Chondrocyte (in vitro differentiated cells): ENCODE measurements at regions not wholly inside any gene's neighbourhood (a gene's known extent, or its start where the extent isn't known, plus 50 kb on each side); places are given as distances from the start of the nearest gene placed in this dataset.

Experiments
- DNase-seq: peaks from one replicate; pipeline ENCODE4 v3.0.0; 2021; ENCODE audit warnings: mixed read lengths, low spot score
- H3K27ac Mint-ChIP-seq: one replicate; pipeline ENCODE4 v1.8.0; 2021; ENCODE audit warnings: mild to moderate bottlenecking, moderate library complexity, mixed read lengths; ENCODE audit not compliant: unreplicated experiment
- H3K27me3 Mint-ChIP-seq: 2 replicates; pipeline ENCODE4 v1.8.0; 2021; ENCODE audit warnings: low read depth, mixed read lengths
- H3K36me3 Mint-ChIP-seq: 2 replicates; pipeline ENCODE4 v1.8.0; 2021; ENCODE audit warnings: low read depth, mixed read lengths
- H3K4me1 Mint-ChIP-seq: 2 replicates; pipeline ENCODE4 v1.8.0; 2021; ENCODE audit warnings: low read depth, mild to moderate bottlenecking, mixed read lengths
- H3K4me3 Mint-ChIP-seq: one replicate; pipeline ENCODE4 v1.8.0; 2021; ENCODE audit warnings: mild to moderate bottlenecking, moderate library complexity, mixed read lengths; ENCODE audit not compliant: unreplicated experiment
- H3K9me3 Mint-ChIP-seq: 2 replicates; pipeline ENCODE4 v1.8.0; 2021; ENCODE audit warnings: low read depth, mixed read lengths
- CTCF ChIP-seq: fragments of 200-600 bp; sonication (generic); IDR thresholded peaks from 2 replicates; pipeline ENCODE4 v1.5.0; 2021; ENCODE audit warnings: antibody characterized with exemption, mild to moderate bottlenecking, moderate library complexity

- H3K36me3 Mint-ChIP-seq = no peaks in the 10 kb centered on the region
- H3K27ac Mint-ChIP-seq = no peak overlapping the region
- no peaks in the 10 kb centered on the region for H3K27me3 Mint-ChIP-seq
- no peak for DNase-seq
- H3K9me3 Mint-ChIP-seq = no peaks in the 10 kb centered on the region
- TF ChIP-seq CTCF = no peak
- H3K4me1 Mint-ChIP-seq = peaks cover 17% of the 10 kb centered on the region
- H3K4me3 Mint-ChIP-seq = no peak overlapping the region
These were observed 86.7 kb upstream of the C1QTNF7 start for GRCh38 chr4:15340902-15341732.

GRCh38 chr4:15341733-15342300 is 86.0 kb upstream of the C1QTNF7 start:
- H3K4me1 Mint-ChIP-seq = peaks cover 10% of the 10 kb centered on the region
- no peaks in the 10 kb centered on the region for H3K27me3 Mint-ChIP-seq
- no peak for DNase-seq
- no peaks in the 10 kb centered on the region for H3K36me3 Mint-ChIP-seq
- no peak for TF ChIP-seq CTCF
- H3K27ac Mint-ChIP-seq = no peak overlapping the region
- no peak overlapping the region for H3K4me3 Mint-ChIP-seq
- no peaks in the 10 kb centered on the region for H3K9me3 Mint-ChIP-seq

GRCh38 chr4:15343000-15343399 is 84.8 kb upstream of the C1QTNF7 start:
- TF ChIP-seq CTCF = no peak
- no peak for DNase-seq
- Mint-ChIP-seq H3K9me3 (no peaks in the 10 kb centered on the region), H3K27ac (no peak overlapping the region), H3K27me3 (no peaks in the 10 kb centered on the region), H3K4me3 (no peak overlapping the region), H3K36me3 (no peaks in the 10 kb centered on the region), H3K4me1 (peaks cover 7% of the 10 kb centered on the region)

- TF ChIP-seq CTCF = no peak
- Mint-ChIP-seq H3K4me1 (peaks cover 7% of the 10 kb centered on the region), H3K27ac (no peak overlapping the region), H3K36me3 (no peaks in the 10 kb centered on the region), H3K27me3 (no peaks in the 10 kb centered on the region), H3K9me3 (no peaks in the 10 kb centered on the region), H3K4me3 (no peak overlapping the region)
- no peak for DNase-seq
These were observed 84.3 kb upstream of the C1QTNF7 start for GRCh38 chr4:15343581-15343980.

GRCh38 chr4:15344041-15344440 is 83.8 kb upstream of the C1QTNF7 start:
- DNase-seq = no peak
- no peaks in the 10 kb centered on the region for H3K36me3 Mint-ChIP-seq
- no peaks in the 10 kb centered on the region for H3K27me3 Mint-ChIP-seq
- no peak overlapping the region for H3K4me3 Mint-ChIP-seq
- no peak overlapping the region for H3K27ac Mint-ChIP-seq
- no peak for TF ChIP-seq CTCF
- peaks cover 7% of the 10 kb centered on the region for H3K4me1 Mint-ChIP-seq
- no peaks in the 10 kb centered on the region for H3K9me3 Mint-ChIP-seq
